Liver (tissue), 3 donors: ENCODE measurements at regions not wholly inside any gene's neighbourhood (a gene's known extent, or its start where the extent isn't known, plus 50 kb on each side); places are given as distances from the start of the nearest gene placed in this dataset.

Source experiments
- FOXA2 ChIP-seq: IDR thresholded peaks from 2 replicates; pipeline ENCODE4 v1.6.1; 2016; ENCODE audit warnings: antibody characterized with exemption
- JUND ChIP-seq, 2 donors: IDR thresholded peaks; 2 replicates each; pipeline ENCODE4 v1.6.1; 2016; ENCODE audit warnings: antibody characterized with exemption in 2 of 2
- NR2F2 ChIP-seq: IDR thresholded peaks from 2 replicates; pipeline ENCODE4 v1.6.1; 2016; ENCODE audit warnings: antibody characterized with exemption
- YY1 ChIP-seq: IDR thresholded peaks from 2 replicates; pipeline ENCODE4 v1.6.1; 2016; ENCODE audit warnings: antibody characterized with exemption, mild to moderate bottlenecking
- TF ChIP-seq, protein P1 (sequence below): IDR thresholded peaks from 2 replicates; pipeline ENCODE4 v1.6.1; 2016; ENCODE audit warnings: antibody characterized with exemption
- TF ChIP-seq, protein P2 (sequence below): fragments of 150-350 bp; IDR thresholded peaks from 2 replicates; pipeline ENCODE4 v1.5.1; 2017; ENCODE audit warnings: improper control_type of control experiment, low read depth, low read length; ENCODE audit not compliant: missing input control
- TF ChIP-seq, protein P3 (sequence below): IDR thresholded peaks from 2 replicates; pipeline ENCODE4 v1.6.1; 2016; ENCODE audit warnings: antibody characterized with exemption
- donor health status: healthy.
- donor health status: healthy.

DNA sequence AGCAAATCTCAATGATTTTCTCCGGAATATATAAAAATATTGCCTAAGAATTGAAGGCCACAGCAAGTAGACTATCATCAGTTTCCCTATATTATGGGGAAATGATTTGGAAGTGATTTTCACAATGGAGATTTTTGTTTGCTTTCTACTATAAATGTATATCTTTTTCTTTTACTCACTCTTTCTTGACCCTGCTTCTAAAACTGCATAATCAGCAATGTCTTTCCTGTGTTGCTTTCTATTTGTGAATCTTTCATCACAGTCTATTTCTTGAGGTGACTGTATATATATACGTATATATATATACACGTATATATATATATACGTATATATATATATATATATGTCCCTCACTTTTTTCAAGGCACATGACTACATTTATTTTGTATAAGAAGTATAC, 622.6 kb downstream of the DTWD2 start:
- TF ChIP-seq, protein P1, sequence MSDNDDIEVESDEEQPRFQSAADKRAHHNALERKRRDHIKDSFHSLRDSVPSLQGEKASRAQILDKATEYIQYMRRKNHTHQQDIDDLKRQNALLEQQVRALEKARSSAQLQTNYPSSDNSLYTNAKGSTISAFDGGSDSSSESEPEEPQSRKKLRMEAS: no peak
- TF ChIP-seq, protein P2, sequence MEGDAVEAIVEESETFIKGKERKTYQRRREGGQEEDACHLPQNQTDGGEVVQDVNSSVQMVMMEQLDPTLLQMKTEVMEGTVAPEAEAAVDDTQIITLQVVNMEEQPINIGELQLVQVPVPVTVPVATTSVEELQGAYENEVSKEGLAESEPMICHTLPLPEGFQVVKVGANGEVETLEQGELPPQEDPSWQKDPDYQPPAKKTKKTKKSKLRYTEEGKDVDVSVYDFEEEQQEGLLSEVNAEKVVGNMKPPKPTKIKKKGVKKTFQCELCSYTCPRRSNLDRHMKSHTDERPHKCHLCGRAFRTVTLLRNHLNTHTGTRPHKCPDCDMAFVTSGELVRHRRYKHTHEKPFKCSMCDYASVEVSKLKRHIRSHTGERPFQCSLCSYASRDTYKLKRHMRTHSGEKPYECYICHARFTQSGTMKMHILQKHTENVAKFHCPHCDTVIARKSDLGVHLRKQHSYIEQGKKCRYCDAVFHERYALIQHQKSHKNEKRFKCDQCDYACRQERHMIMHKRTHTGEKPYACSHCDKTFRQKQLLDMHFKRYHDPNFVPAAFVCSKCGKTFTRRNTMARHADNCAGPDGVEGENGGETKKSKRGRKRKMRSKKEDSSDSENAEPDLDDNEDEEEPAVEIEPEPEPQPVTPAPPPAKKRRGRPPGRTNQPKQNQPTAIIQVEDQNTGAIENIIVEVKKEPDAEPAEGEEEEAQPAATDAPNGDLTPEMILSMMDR: no peak
- TF ChIP-seq NR2F2 (no peak), YY1 (no peak), JUND (IDR thresholded peaks at IDR 0.05) (no peak), FOXA2 (no peak)
- TF ChIP-seq, protein P3, sequence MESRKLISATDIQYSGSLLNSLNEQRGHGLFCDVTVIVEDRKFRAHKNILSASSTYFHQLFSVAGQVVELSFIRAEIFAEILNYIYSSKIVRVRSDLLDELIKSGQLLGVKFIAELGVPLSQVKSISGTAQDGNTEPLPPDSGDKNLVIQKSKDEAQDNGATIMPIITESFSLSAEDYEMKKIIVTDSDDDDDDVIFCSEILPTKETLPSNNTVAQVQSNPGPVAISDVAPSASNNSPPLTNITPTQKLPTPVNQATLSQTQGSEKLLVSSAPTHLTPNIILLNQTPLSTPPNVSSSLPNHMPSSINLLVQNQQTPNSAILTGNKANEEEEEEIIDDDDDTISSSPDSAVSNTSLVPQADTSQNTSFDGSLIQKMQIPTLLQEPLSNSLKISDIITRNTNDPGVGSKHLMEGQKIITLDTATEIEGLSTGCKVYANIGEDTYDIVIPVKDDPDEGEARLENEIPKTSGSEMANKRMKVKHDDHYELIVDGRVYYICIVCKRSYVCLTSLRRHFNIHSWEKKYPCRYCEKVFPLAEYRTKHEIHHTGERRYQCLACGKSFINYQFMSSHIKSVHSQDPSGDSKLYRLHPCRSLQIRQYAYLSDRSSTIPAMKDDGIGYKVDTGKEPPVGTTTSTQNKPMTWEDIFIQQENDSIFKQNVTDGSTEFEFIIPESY: no peak
